ENCODE measurements at regions not wholly inside any gene's neighbourhood (a gene's known extent, or its start where the extent isn't known, plus 50 kb on each side); places are given as distances from the start of the nearest gene placed in this dataset.

DNA sequence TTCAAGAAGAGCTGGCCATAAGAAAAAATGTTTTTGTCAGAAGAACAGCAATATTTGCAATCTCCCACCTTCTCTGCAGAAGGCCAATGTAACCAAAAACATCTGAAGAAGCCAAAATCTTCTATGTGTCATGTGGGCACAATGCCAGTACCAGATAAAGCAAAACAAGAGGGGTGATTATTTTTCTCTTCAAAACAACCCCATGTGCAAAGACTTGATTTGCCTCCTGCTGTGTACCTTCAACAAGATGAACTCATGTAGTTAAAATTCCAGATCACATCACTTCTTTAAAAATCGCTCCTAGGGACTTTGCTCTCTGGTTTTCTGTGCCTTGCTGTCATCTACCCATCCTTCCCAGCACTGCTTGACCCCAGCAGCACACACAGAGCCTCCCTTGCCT is 134.0 kb upstream of the MAP3K1 start:
- DNase-seq (ENCODE audit: insufficient read length, low spot score, missing footprints): no peak
- no peak overlapping the region for H3K4me2 ChIP-seq (ENCODE audit: insufficient read depth, low read length)
- no peaks in the 10 kb centered on the region for H3K27me3 ChIP-seq (ENCODE audit: insufficient read depth, low read length)
- H3K36me3 ChIP-seq (ENCODE audit: insufficient read depth, low read length): no peaks in the 10 kb centered on the region
- no peak overlapping the region for H3K4me3 ChIP-seq (ENCODE audit: insufficient read depth, low read length)
- H3K27ac ChIP-seq (ENCODE audit: low read depth, low read length): no peak overlapping the region
- H2AFZ ChIP-seq (ENCODE audit: low read length): no peak overlapping the region
- no peaks in the 10 kb centered on the region for H3K4me1 ChIP-seq (ENCODE audit: insufficient read depth, low read length)
- H4K20me1 ChIP-seq (ENCODE audit: insufficient read depth, low read length): no peaks in the 10 kb centered on the region
- TF ChIP-seq, protein P1, sequence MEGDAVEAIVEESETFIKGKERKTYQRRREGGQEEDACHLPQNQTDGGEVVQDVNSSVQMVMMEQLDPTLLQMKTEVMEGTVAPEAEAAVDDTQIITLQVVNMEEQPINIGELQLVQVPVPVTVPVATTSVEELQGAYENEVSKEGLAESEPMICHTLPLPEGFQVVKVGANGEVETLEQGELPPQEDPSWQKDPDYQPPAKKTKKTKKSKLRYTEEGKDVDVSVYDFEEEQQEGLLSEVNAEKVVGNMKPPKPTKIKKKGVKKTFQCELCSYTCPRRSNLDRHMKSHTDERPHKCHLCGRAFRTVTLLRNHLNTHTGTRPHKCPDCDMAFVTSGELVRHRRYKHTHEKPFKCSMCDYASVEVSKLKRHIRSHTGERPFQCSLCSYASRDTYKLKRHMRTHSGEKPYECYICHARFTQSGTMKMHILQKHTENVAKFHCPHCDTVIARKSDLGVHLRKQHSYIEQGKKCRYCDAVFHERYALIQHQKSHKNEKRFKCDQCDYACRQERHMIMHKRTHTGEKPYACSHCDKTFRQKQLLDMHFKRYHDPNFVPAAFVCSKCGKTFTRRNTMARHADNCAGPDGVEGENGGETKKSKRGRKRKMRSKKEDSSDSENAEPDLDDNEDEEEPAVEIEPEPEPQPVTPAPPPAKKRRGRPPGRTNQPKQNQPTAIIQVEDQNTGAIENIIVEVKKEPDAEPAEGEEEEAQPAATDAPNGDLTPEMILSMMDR (IDR thresholded peaks at IDR 0.05; ENCODE audit: extremely low read depth, low read depth, low read length): no peak
- no peaks in the 10 kb centered on the region for H3K9me3 ChIP-seq (ENCODE audit: low read depth, low read length)
- no peaks in the 10 kb centered on the region for H3K79me2 ChIP-seq (ENCODE audit: insufficient read depth, low read length)

- H3K27me3 ChIP-seq (ENCODE audit: insufficient read depth, low read length): no peaks in the 10 kb centered on the region
- no peaks in the 10 kb centered on the region for H3K36me3 ChIP-seq (ENCODE audit: insufficient read depth, low read length)
- H3K4me2 ChIP-seq (ENCODE audit: insufficient read depth, low read length): no peak overlapping the region
- TF ChIP-seq, protein P1 (IDR thresholded peaks at IDR 0.05; ENCODE audit: extremely low read depth, low read depth, low read length): no peak
- H3K9me3 ChIP-seq (ENCODE audit: low read depth, low read length): no peaks in the 10 kb centered on the region
- H3K4me1 ChIP-seq (ENCODE audit: insufficient read depth, low read length): no peaks in the 10 kb centered on the region
- no peak for DNase-seq (ENCODE audit: insufficient read length, low spot score, missing footprints)
- H3K27ac ChIP-seq (ENCODE audit: low read depth, low read length): no peak overlapping the region
- H4K20me1 ChIP-seq (ENCODE audit: insufficient read depth, low read length): no peaks in the 10 kb centered on the region
- no peaks in the 10 kb centered on the region for H3K79me2 ChIP-seq (ENCODE audit: insufficient read depth, low read length)
- no peak overlapping the region for H3K4me3 ChIP-seq (ENCODE audit: insufficient read depth, low read length)
- H2AFZ ChIP-seq (ENCODE audit: low read length): no peak overlapping the region
Observed at GRCh38 chr5:56680731-56681130, 134.6 kb upstream of the MAP3K1 start.

DNA sequence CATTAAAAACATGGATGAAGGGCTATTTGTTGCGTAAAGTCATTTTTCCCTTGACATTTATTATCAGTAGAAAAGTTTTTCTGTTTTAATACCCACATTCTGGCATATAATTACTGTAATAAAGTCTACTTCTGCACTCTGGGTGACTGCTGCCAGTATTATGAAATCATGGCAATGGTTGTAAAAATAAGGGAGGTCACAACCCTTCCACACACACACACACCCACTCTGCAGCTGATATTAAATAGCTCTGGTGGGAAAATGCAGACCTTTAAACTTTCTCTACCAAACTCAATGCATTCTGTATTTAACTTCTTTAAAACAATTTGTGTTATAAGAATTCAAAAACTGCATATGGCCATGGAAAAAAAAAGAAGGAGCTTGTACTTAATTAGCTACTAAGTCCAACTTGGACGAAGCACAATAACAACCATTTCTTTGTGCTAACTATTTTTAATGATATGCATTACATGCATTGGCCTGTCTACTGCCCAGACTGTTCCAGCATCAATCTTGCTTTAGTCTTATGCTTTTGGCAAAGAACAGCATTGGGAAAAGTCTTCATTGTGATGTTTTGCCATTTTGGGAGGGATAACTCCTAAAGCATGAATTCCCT is 137.6 kb upstream of the MAP3K1 start:
- H3K4me3 ChIP-seq (ENCODE audit: insufficient read depth, low read length): no peak overlapping the region
- DNase-seq (ENCODE audit: insufficient read length, low spot score, missing footprints): no peak
- H3K27ac ChIP-seq (ENCODE audit: low read depth, low read length): no peak overlapping the region
- H3K4me1 ChIP-seq (ENCODE audit: insufficient read depth, low read length): no peaks in the 10 kb centered on the region
- H3K79me2 ChIP-seq (ENCODE audit: insufficient read depth, low read length): no peaks in the 10 kb centered on the region
- H3K27me3 ChIP-seq (ENCODE audit: insufficient read depth, low read length): no peaks in the 10 kb centered on the region
- no peaks in the 10 kb centered on the region for H4K20me1 ChIP-seq (ENCODE audit: insufficient read depth, low read length)
- no peaks in the 10 kb centered on the region for H3K36me3 ChIP-seq (ENCODE audit: insufficient read depth, low read length)
- no peaks in the 10 kb centered on the region for H3K9me3 ChIP-seq (ENCODE audit: low read depth, low read length)
- TF ChIP-seq, protein P1 (IDR thresholded peaks at IDR 0.05; ENCODE audit: extremely low read depth, low read depth, low read length): no peak
- H2AFZ ChIP-seq (ENCODE audit: low read length): no peak overlapping the region
- H3K4me2 ChIP-seq (ENCODE audit: insufficient read depth, low read length): no peak overlapping the region

- TF ChIP-seq, protein P1 (IDR thresholded peaks at IDR 0.05; ENCODE audit: extremely low read depth, low read depth, low read length): no peak
- no peak overlapping the region for H3K4me2 ChIP-seq (ENCODE audit: insufficient read depth, low read length)
Observed at GRCh38 chr5:56676091-56676768, 139.1 kb upstream of the MAP3K1 start.

More at GRCh38 chr5:56676091-56676768, 139.1 kb upstream of the MAP3K1 start:
- H3K9me3 ChIP-seq (ENCODE audit: low read depth, low read length): no peaks in the 10 kb centered on the region
- no peaks in the 10 kb centered on the region for H3K4me1 ChIP-seq (ENCODE audit: insufficient read depth, low read length)
- H3K27ac ChIP-seq (ENCODE audit: low read depth, low read length): no peak overlapping the region
- H3K4me3 ChIP-seq (ENCODE audit: insufficient read depth, low read length): no peak overlapping the region
- no peak for DNase-seq (ENCODE audit: insufficient read length, low spot score, missing footprints)
- H2AFZ ChIP-seq (ENCODE audit: low read length): no peak overlapping the region
- no peaks in the 10 kb centered on the region for H3K36me3 ChIP-seq (ENCODE audit: insufficient read depth, low read length)
- no peaks in the 10 kb centered on the region for H3K79me2 ChIP-seq (ENCODE audit: insufficient read depth, low read length)
- H4K20me1 ChIP-seq (ENCODE audit: insufficient read depth, low read length): no peaks in the 10 kb centered on the region
- no peaks in the 10 kb centered on the region for H3K27me3 ChIP-seq (ENCODE audit: insufficient read depth, low read length)

Measured in osteoblast (primary cell).